Astrocyte (in vitro differentiated cells and primary cell): ENCODE measurements at regions not wholly inside any gene's neighbourhood (a gene's known extent, or its start where the extent isn't known, plus 50 kb on each side); places are given as distances from the start of the nearest gene placed in this dataset.

ENCODE experiments used
- DNase-seq: peaks from one replicate; pipeline ENCODE4 v3.0.0-alpha.2; 2010; ENCODE audit warnings: low read depth
- FAIRE-seq: peaks from 2 replicates; lab custom pipeline; 2011; peaks lifted over from hg19 to GRCh38; lab: Jason Lieb, UNC
- H2AFZ ChIP-seq: 2 replicates; pipeline ENCODE4 v1.6.0; 2012; ENCODE audit warnings: low read depth, low read length, inconsistent platforms
- H3K27ac ChIP-seq: 2 replicates; pipeline ENCODE4 v1.5.1; 2011; ENCODE audit warnings: low read depth, low read length, inconsistent platforms
- H3K27me3 ChIP-seq: 2 replicates; pipeline ENCODE4 v1.6.0; 2011; ENCODE audit warnings: low read length, inconsistent platforms; ENCODE audit not compliant: insufficient read depth
- H3K36me3 ChIP-seq: 2 replicates; pipeline ENCODE4 v1.5.1; 2011; ENCODE audit warnings: low read length, inconsistent platforms; ENCODE audit not compliant: insufficient read depth
- H3K4me1 ChIP-seq: 2 replicates; pipeline ENCODE4 v1.5.1; 2011; ENCODE audit warnings: low read length, inconsistent platforms; ENCODE audit not compliant: insufficient read depth
- H3K4me2 ChIP-seq: 2 replicates; pipeline ENCODE4 v1.6.0; 2012; ENCODE audit warnings: low read length, inconsistent platforms
- H3K4me3 ChIP-seq: 2 replicates; pipeline ENCODE4 v1.5.1; 2011; ENCODE audit warnings: low read depth, mild to moderate bottlenecking, low read length, inconsistent platforms; ENCODE audit not compliant: insufficient read depth
- H3K79me2 ChIP-seq: 2 replicates; pipeline ENCODE4 v1.6.0; 2012; ENCODE audit warnings: mild to moderate bottlenecking, low read length, inconsistent platforms; ENCODE audit not compliant: insufficient read depth
- H3K9ac ChIP-seq: 2 replicates; pipeline ENCODE4 v1.6.0; 2012; ENCODE audit warnings: mild to moderate bottlenecking, low read length, inconsistent platforms
- H3K9me3 ChIP-seq: 2 replicates; pipeline ENCODE4 v1.5.1; 2012; ENCODE audit warnings: low read depth, mild to moderate bottlenecking, low read length, inconsistent platforms; ENCODE audit not compliant: insufficient read depth
- H4K20me1 ChIP-seq: 2 replicates; pipeline ENCODE4 v1.6.0; 2012; ENCODE audit warnings: low read length, inconsistent platforms; ENCODE audit not compliant: insufficient read depth
- H3K27ac Mint-ChIP-seq: one replicate; pipeline ENCODE4 v1.8.0; 2021; ENCODE audit warnings: mild to moderate bottlenecking, mixed read lengths; ENCODE audit not compliant: unreplicated experiment
- H3K27me3 Mint-ChIP-seq: one replicate; pipeline ENCODE4 v1.8.0; 2021; ENCODE audit warnings: low read depth, mixed read lengths; ENCODE audit not compliant: unreplicated experiment
- H3K36me3 Mint-ChIP-seq: one replicate; pipeline ENCODE4 v1.8.0; 2021; ENCODE audit warnings: low read depth, mixed read lengths; ENCODE audit not compliant: unreplicated experiment
- H3K4me1 Mint-ChIP-seq: one replicate; pipeline ENCODE4 v1.8.0; 2021; ENCODE audit warnings: low read depth, mixed read lengths; ENCODE audit not compliant: unreplicated experiment
- H3K4me3 Mint-ChIP-seq: one replicate; pipeline ENCODE4 v1.8.0; 2021; ENCODE audit warnings: mild to moderate bottlenecking, moderate library complexity, mixed read lengths; ENCODE audit not compliant: unreplicated experiment
- H3K9me3 Mint-ChIP-seq: one replicate; pipeline ENCODE4 v1.8.0; 2021; ENCODE audit warnings: mild to moderate bottlenecking, mixed read lengths; ENCODE audit not compliant: unreplicated experiment
- EZH2 ChIP-seq: IDR thresholded peaks from 2 replicates; pipeline ENCODE4 v1.6.1; 2012; ENCODE audit warnings: mild to moderate bottlenecking, low read length, inconsistent platforms; ENCODE audit not compliant: insufficient read depth
- TF ChIP-seq, protein P1 (sequence below): IDR thresholded peaks from 2 replicates; pipeline ENCODE4 v1.5.1; 2011; ENCODE audit warnings: low read depth, mild to moderate bottlenecking, inconsistent platforms, low read length, moderate library complexity; ENCODE audit not compliant: insufficient read depth

DNA sequence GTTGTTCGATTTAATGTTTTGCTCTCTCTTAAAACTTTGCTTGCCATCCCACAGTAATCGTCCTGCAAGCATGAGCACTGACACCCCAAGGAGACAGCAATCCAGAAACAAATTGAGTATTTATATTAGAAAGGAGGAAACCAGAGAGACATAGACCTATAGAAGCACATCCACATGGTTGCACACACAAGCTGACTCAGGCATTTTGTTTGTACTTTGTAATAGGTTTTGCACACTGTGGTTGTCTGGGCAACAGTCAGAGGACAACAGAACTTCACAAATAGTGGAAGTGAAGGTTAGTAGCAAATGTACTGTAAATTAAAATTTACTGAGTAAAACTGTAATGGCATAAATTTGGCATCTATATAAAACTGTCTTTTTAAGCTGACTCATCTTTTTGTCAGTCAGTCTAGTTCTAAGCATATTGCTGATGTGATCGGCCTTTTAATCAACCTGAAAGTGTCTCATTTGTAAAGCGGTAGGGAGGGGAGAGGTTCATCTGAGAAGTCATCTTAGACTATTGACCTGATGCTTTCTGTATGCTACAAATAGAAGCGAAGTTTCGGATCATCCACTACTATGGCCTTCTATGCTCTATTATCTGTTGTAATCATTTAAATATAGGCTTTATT lies 1624.7 kb downstream of the ARAP2 start:
- Histone ChIP-seq H3K36me3 (no peaks in the 10 kb centered on the region), H3K4me2 (no peak overlapping the region), H3K4me3 (no peak overlapping the region), H2AFZ (no peak overlapping the region), H3K27me3 (no peaks in the 10 kb centered on the region), H3K27ac (no peak overlapping the region), H3K9ac (no peak overlapping the region), H3K4me1 (no peaks in the 10 kb centered on the region), H4K20me1 (no peaks in the 10 kb centered on the region), H3K79me2 (no peaks in the 10 kb centered on the region), H3K9me3 (no peaks in the 10 kb centered on the region)
- Mint-ChIP-seq H3K9me3 (no peaks in the 10 kb centered on the region), H3K36me3 (no peaks in the 10 kb centered on the region), H3K4me1 (peaks cover 24% of the 10 kb centered on the region), H3K27ac (peak overlapping the region; percentile 95), H3K27me3 (no peaks in the 10 kb centered on the region), H3K4me3 (no peak overlapping the region)
- TF ChIP-seq, protein P1, sequence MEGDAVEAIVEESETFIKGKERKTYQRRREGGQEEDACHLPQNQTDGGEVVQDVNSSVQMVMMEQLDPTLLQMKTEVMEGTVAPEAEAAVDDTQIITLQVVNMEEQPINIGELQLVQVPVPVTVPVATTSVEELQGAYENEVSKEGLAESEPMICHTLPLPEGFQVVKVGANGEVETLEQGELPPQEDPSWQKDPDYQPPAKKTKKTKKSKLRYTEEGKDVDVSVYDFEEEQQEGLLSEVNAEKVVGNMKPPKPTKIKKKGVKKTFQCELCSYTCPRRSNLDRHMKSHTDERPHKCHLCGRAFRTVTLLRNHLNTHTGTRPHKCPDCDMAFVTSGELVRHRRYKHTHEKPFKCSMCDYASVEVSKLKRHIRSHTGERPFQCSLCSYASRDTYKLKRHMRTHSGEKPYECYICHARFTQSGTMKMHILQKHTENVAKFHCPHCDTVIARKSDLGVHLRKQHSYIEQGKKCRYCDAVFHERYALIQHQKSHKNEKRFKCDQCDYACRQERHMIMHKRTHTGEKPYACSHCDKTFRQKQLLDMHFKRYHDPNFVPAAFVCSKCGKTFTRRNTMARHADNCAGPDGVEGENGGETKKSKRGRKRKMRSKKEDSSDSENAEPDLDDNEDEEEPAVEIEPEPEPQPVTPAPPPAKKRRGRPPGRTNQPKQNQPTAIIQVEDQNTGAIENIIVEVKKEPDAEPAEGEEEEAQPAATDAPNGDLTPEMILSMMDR: no peak
- TF ChIP-seq EZH2: no peak
- FAIRE-seq (no peak), DNase-seq (no peak)

DNA sequence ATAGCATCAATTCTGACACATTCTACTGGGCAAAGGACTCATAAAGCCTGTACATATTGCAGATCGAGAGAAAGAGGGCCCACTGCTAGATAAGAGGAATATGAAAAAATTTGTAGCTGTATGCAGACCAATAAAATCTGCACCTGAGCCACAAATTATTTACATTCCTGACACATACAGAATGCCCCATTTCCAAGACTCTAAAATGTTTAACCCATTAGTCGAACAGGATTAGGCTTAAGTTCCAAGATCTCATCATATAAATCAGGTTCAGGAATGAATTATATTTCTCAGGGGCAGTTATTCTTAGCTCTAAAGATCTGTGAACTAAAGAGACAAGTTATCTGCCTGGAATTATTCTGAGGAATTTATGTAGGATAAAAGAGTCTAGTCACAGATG lies 1615.8 kb downstream of the ARAP2 start:
- Histone ChIP-seq H3K36me3 (no peaks in the 10 kb centered on the region), H3K27ac (no peak overlapping the region), H3K4me1 (no peaks in the 10 kb centered on the region), H3K9ac (no peak overlapping the region), H3K4me3 (no peak overlapping the region), H3K79me2 (no peaks in the 10 kb centered on the region), H4K20me1 (no peaks in the 10 kb centered on the region), H3K9me3 (no peaks in the 10 kb centered on the region), H3K4me2 (no peak overlapping the region), H2AFZ (no peak overlapping the region), H3K27me3 (no peaks in the 10 kb centered on the region)
- Mint-ChIP-seq H3K4me1 (no peaks in the 10 kb centered on the region), H3K27me3 (no peaks in the 10 kb centered on the region), H3K27ac (no peak overlapping the region), H3K36me3 (no peaks in the 10 kb centered on the region), H3K4me3 (no peak overlapping the region), H3K9me3 (peaks cover 3% of the 10 kb centered on the region)
- FAIRE-seq (no peak), DNase-seq (no peak)
- TF ChIP-seq, protein P1: no peak
- no peak for TF ChIP-seq EZH2

DNA sequence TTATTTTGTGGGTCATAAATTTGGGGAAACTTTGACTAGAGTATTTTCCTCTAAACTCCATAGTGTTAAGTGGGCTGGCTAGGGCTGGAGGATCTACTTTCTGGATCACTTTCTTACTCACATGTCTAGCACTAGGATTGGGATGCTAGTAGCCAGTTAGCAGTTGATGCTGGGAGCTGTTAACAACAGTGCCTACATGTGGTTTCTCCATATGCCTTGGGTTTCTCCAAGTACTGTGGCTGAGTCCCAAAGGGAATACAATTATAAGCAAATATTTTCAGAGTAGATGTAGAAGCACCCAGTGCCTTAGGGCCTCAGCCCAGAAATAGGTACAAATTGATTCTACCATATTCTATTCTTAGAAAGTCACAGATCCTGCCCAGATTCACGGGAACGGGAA lies 1614.9 kb downstream of the ARAP2 start:
- peaks cover 3% of the 10 kb centered on the region for H3K9me3 Mint-ChIP-seq
- no peak overlapping the region for H2AFZ ChIP-seq

More for the DNA sequence above, 1614.9 kb downstream of the ARAP2 start:
- H3K27me3 ChIP-seq: no peaks in the 10 kb centered on the region
- FAIRE-seq (no peak), DNase-seq (no peak)
- no peak overlapping the region for H3K4me3 ChIP-seq
- Mint-ChIP-seq H3K27ac (no peak overlapping the region), H3K4me1 (no peaks in the 10 kb centered on the region), H3K36me3 (no peaks in the 10 kb centered on the region), H3K4me3 (no peak overlapping the region), H3K27me3 (no peaks in the 10 kb centered on the region)
- no peak overlapping the region for H3K27ac ChIP-seq
- H4K20me1 ChIP-seq: no peaks in the 10 kb centered on the region
- no peaks in the 10 kb centered on the region for H3K36me3 ChIP-seq
- no peaks in the 10 kb centered on the region for H3K4me1 ChIP-seq
- H3K9me3 ChIP-seq: no peaks in the 10 kb centered on the region
- no peak overlapping the region for H3K9ac ChIP-seq
- H3K79me2 ChIP-seq: no peaks in the 10 kb centered on the region
- TF ChIP-seq, protein P1: no peak
- TF ChIP-seq EZH2: no peak
- H3K4me2 ChIP-seq: no peak overlapping the region
